GM23338 (cell line): ENCODE measurements at regions not wholly inside any gene's neighbourhood (a gene's known extent, or its start where the extent isn't known, plus 50 kb on each side); places are given as distances from the start of the nearest gene placed in this dataset.

Experiments used
- CREB1 ChIP-seq: fragments of 250-450 bp; sonication (Bioruptor Pico); IDR thresholded peaks from 2 replicates; pipeline ENCODE4 v1.5.0; 2020; ENCODE audit warnings: low read depth, mild to moderate bottlenecking, moderate library complexity
- NANOG ChIP-seq: IDR thresholded peaks from 2 replicates; pipeline ENCODE4 v1.6.1; 2016; ENCODE audit warnings: antibody characterized with exemption, borderline replicate concordance
- POLR2AphosphoS5 ChIP-seq: IDR thresholded peaks from 2 replicates; pipeline ENCODE4 v1.6.1; 2016; ENCODE audit warnings: antibody characterized with exemption, low read depth
- TF ChIP-seq, protein P1 (sequence below), 2 experiments: fragments of 200-600 bp in 1 of 2; sonication (generic) in 1 of 2; conservative IDR thresholded peaks; 2 replicates each; pipeline versions ENCODE4 v1.5.1 to v1.6.1; 2016 to 2017; ENCODE audit warnings: antibody characterized with exemption in 2 of 2, low read depth in 2 of 2, mild to moderate bottlenecking in 2 of 2, moderate library complexity in 1 of 2

DNA sequence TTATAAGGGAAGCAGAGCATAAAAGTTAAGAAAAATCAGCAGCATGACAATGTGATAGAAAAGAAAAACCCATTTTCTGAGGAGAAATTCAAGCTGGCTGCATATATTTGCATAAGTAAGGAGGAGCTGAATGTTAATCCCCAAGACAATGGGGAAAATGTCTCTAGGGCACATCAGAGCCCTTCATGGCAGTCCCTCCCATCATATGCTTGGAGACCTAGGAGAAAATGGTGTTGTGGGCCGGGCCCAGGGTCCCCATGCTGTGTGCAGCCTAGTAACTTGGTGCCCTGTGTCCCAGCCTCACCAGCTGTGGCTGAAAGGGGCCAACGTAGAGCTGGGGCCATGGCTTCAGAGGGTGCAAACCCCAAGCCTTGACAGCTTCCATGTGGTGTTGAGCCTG lies 100.6 kb upstream of the PLPPR4 start:
- TF ChIP-seq POLR2AphosphoS5 (no peak), NANOG (no peak), CREB1 (CRISPR knock-in tag) (no peak)
- TF ChIP-seq, protein P1, sequence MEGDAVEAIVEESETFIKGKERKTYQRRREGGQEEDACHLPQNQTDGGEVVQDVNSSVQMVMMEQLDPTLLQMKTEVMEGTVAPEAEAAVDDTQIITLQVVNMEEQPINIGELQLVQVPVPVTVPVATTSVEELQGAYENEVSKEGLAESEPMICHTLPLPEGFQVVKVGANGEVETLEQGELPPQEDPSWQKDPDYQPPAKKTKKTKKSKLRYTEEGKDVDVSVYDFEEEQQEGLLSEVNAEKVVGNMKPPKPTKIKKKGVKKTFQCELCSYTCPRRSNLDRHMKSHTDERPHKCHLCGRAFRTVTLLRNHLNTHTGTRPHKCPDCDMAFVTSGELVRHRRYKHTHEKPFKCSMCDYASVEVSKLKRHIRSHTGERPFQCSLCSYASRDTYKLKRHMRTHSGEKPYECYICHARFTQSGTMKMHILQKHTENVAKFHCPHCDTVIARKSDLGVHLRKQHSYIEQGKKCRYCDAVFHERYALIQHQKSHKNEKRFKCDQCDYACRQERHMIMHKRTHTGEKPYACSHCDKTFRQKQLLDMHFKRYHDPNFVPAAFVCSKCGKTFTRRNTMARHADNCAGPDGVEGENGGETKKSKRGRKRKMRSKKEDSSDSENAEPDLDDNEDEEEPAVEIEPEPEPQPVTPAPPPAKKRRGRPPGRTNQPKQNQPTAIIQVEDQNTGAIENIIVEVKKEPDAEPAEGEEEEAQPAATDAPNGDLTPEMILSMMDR (conservative IDR thresholded peaks at IDR 0.05; ENCODE audit: low read depth in 2 of 2) = no peak
